Trophoblast cell (in vitro differentiated cells and primary cell): ENCODE measurements at regions not wholly inside any gene's neighbourhood (a gene's known extent, or its start where the extent isn't known, plus 50 kb on each side); places are given as distances from the start of the nearest gene placed in this dataset.

Experiments used
- DNase-seq, 2 donors: peaks; one replicate each; pipeline ENCODE4 v3.0.0-alpha.2; 2016
- H2AFZ ChIP-seq: 2 replicates; pipeline ENCODE4 v1.6.1; 2013; ENCODE audit warnings: low read length, moderate library complexity, mild to moderate bottlenecking; ENCODE audit not compliant: insufficient read depth, poor library complexity
- H2AK5ac ChIP-seq: 2 replicates; pipeline ENCODE4 v1.6.1; 2013; ENCODE audit warnings: mild to moderate bottlenecking, low read length
- H2BK120ac ChIP-seq: 2 replicates; pipeline ENCODE4 v1.6.1; 2013; ENCODE audit warnings: low read length, mild to moderate bottlenecking, moderate library complexity; ENCODE audit not compliant: insufficient read depth, poor library complexity
- H2BK12ac ChIP-seq: 2 replicates; pipeline ENCODE4 v1.6.1; 2013; ENCODE audit warnings: mild to moderate bottlenecking, low read length, moderate library complexity
- H2BK5ac ChIP-seq: 2 replicates; pipeline ENCODE4 v1.6.1; 2013; ENCODE audit warnings: low read length, low read depth, moderate library complexity, mild to moderate bottlenecking; ENCODE audit not compliant: poor library complexity
- H3K14ac ChIP-seq: 2 replicates; pipeline ENCODE4 v1.6.1; 2013; ENCODE audit warnings: mild to moderate bottlenecking, low read length
- H3K18ac ChIP-seq: 2 replicates; pipeline ENCODE4 v1.6.1; 2013; ENCODE audit warnings: mild to moderate bottlenecking, low read length
- H3K23ac ChIP-seq: 2 replicates; pipeline ENCODE4 v1.6.1; 2013; ENCODE audit warnings: low read length
- H3K27ac ChIP-seq: 2 replicates; pipeline ENCODE4 v1.5.1; 2013; ENCODE audit warnings: low read depth, mild to moderate bottlenecking, inconsistent platforms, low read length, moderate library complexity
- H3K27me3 ChIP-seq: 2 replicates; pipeline ENCODE4 v1.6.1; 2013; ENCODE audit warnings: inconsistent platforms, mild to moderate bottlenecking, low read length, moderate library complexity; ENCODE audit not compliant: insufficient read depth
- H3K36me3 ChIP-seq, 2 experiments: 1 replicate in 1 of 2; 2 replicates in 1 of 2; pipeline ENCODE4 v1.6.1; 2013; ENCODE audit warnings: low read length in 2 of 2, mild to moderate bottlenecking in 2 of 2, moderate library complexity in 1 of 2; ENCODE audit not compliant: insufficient read depth in 2 of 2, control insufficient read depth in 1 of 2
- H3K4ac ChIP-seq: 2 replicates; pipeline ENCODE4 v1.6.1; 2013; ENCODE audit warnings: low read depth, mild to moderate bottlenecking, low read length, moderate library complexity
- H3K4me1 ChIP-seq, 2 experiments: 1 replicate in 1 of 2; 2 replicates in 1 of 2; pipeline ENCODE4 v1.6.1; 2013; ENCODE audit warnings: low read length in 2 of 2, mild to moderate bottlenecking in 2 of 2, moderate library complexity in 1 of 2; ENCODE audit not compliant: insufficient read depth in 2 of 2, control insufficient read depth in 1 of 2
- H3K4me2 ChIP-seq: 2 replicates; pipeline ENCODE4 v1.6.1; 2013; ENCODE audit warnings: inconsistent platforms, mild to moderate bottlenecking, low read length, moderate library complexity
- H3K4me3 ChIP-seq: 2 replicates; pipeline ENCODE4 v1.5.1; 2013; ENCODE audit warnings: mild to moderate bottlenecking, low read depth, low read length, inconsistent platforms
- H3K79me1 ChIP-seq: one replicate; pipeline ENCODE4 v1.6.1; 2013; ENCODE audit warnings: low read length
- H3K79me2 ChIP-seq: 2 replicates; pipeline ENCODE4 v1.6.1; 2013; ENCODE audit warnings: low read length, mild to moderate bottlenecking; ENCODE audit not compliant: control insufficient read depth, insufficient read depth, poor library complexity
- H3K9ac ChIP-seq: 2 replicates; pipeline ENCODE4 v1.6.1; 2013; ENCODE audit warnings: mild to moderate bottlenecking, low read length
- H3K9me3 ChIP-seq: 2 replicates; pipeline ENCODE4 v1.6.1; 2013; ENCODE audit warnings: low read depth, mild to moderate bottlenecking, control low read depth, inconsistent platforms, low read length; ENCODE audit not compliant: insufficient read depth
- H4K12ac ChIP-seq: 2 replicates; pipeline ENCODE4 v1.6.1; 2013; ENCODE audit warnings: low read depth, mild to moderate bottlenecking, low read length, moderate library complexity
- H4K8ac ChIP-seq: 2 replicates; pipeline ENCODE4 v1.6.1; 2013; ENCODE audit warnings: low read depth, mild to moderate bottlenecking, low read length, moderate library complexity
- H4K91ac ChIP-seq: one replicate; pipeline ENCODE4 v1.6.1; 2013; ENCODE audit warnings: low read depth, mild to moderate bottlenecking, low read length, moderate library complexity
- WGBS: extraction: QIAGEN DNeasy Blood & Tissue Kit; methylation state at CpG from one replicate; pipeline ENCODE4 v1.1.7; 2013; ENCODE audit warnings: missing lambda C conversion rate; ENCODE audit not compliant: insufficient read length, insufficient coverage; ENCODE audit errors: extremely low coverage; 5-methylcytosine and 5-hydroxymethylcytosine counted together

GRCh38 chr12:114285554-114285953 is 120.4 kb downstream of the TBX5 start:
- Histone ChIP-seq H3K79me1 (no peaks in the 10 kb centered on the region), H4K8ac (no peak overlapping the region), H3K18ac (no peak overlapping the region), H3K36me3 (no peaks in the 10 kb centered on the region), H2AFZ (no peak overlapping the region), H3K23ac (no peak overlapping the region), H2AK5ac (no peak overlapping the region), H2BK5ac (no peak overlapping the region), H3K9me3 (no peaks in the 10 kb centered on the region), H3K27me3 (no peaks in the 10 kb centered on the region), H4K12ac (no peak overlapping the region), H3K4me3 (no peak overlapping the region), H3K14ac (no peak overlapping the region), H2BK12ac (no peak overlapping the region), H3K79me2 (no peaks in the 10 kb centered on the region), H3K4me1 (peaks cover 0 to 4% of the 10 kb centered on the region in 2 experiments), H3K9ac (no peak overlapping the region), H3K4ac (no peak overlapping the region), H4K91ac (no peak overlapping the region), H3K27ac (no peak overlapping the region), H3K4me2 (no peak overlapping the region), H2BK120ac (no peak overlapping the region)
- DNase-seq, result no peak
- WGBS, result no CpG with 5 or more reads among the region's 1 CpG

- no peak overlapping the region for H3K27ac ChIP-seq
Observed at GRCh38 chr12:114284041-114284440, 121.9 kb downstream of the TBX5 start.

GRCh38 chr12:114275932-114276785 is 129.8 kb downstream of the TBX5 start:
- no peak overlapping the region for H3K23ac ChIP-seq
- H3K79me1 ChIP-seq, result no peaks in the 10 kb centered on the region
- H4K91ac ChIP-seq, result no peak overlapping the region
- H3K14ac ChIP-seq, result no peak overlapping the region
- H3K18ac ChIP-seq, result no peak overlapping the region
- H4K8ac ChIP-seq, result no peak overlapping the region
- H2AFZ ChIP-seq, result no peak overlapping the region
- WGBS, result no CpG with 5 or more reads among the region's 3 CpGs
- DNase-seq, result peak in 1 of 2 donors; percentile 26
- no peaks in the 10 kb centered on the region for H3K27me3 ChIP-seq
- no peaks in the 10 kb centered on the region for H3K9me3 ChIP-seq
- H3K27ac ChIP-seq, result no peak overlapping the region
- no peak overlapping the region for H2BK12ac ChIP-seq
- H3K4me1 ChIP-seq, result peaks cover 0 to 2% of the 10 kb centered on the region in 2 experiments
- no peak overlapping the region for H2BK120ac ChIP-seq
- H2AK5ac ChIP-seq, result no peak overlapping the region
- no peak overlapping the region for H3K4ac ChIP-seq
- H4K12ac ChIP-seq, result no peak overlapping the region
- no peak overlapping the region for H2BK5ac ChIP-seq
- H3K4me3 ChIP-seq, result no peak overlapping the region
- no peaks in the 10 kb centered on the region for H3K36me3 ChIP-seq
- H3K9ac ChIP-seq, result no peak overlapping the region
- H3K79me2 ChIP-seq, result no peaks in the 10 kb centered on the region
- no peak overlapping the region for H3K4me2 ChIP-seq

More at GRCh38 chr12:114284041-114284440, 121.9 kb downstream of the TBX5 start:
- no CpG with 5 or more reads among the region's 4 CpGs for WGBS
- Histone ChIP-seq H3K14ac (no peak overlapping the region), H4K8ac (no peak overlapping the region), H3K4ac (no peak overlapping the region), H3K36me3 (no peaks in the 10 kb centered on the region), H3K27me3 (no peaks in the 10 kb centered on the region), H2AFZ (no peak overlapping the region), H2BK12ac (no peak overlapping the region), H4K12ac (no peak overlapping the region), H3K4me3 (no peak overlapping the region), H4K91ac (no peak overlapping the region), H2BK5ac (no peak overlapping the region), H3K79me2 (no peaks in the 10 kb centered on the region), H3K9ac (no peak overlapping the region), H3K4me2 (no peak overlapping the region), H3K9me3 (no peaks in the 10 kb centered on the region), H2AK5ac (no peak overlapping the region), H3K4me1 (peaks cover 0 to 6% of the 10 kb centered on the region in 2 experiments), H2BK120ac (no peak overlapping the region), H3K79me1 (no peaks in the 10 kb centered on the region), H3K23ac (no peak overlapping the region), H3K18ac (no peak overlapping the region)
- no peak for DNase-seq

GRCh38 chr12:114275086-114275485 is 130.9 kb downstream of the TBX5 start:
- no CpG with 5 or more reads among the region's 4 CpGs for WGBS
- Histone ChIP-seq H3K9me3 (no peaks in the 10 kb centered on the region), H2AFZ (no peak overlapping the region), H3K27me3 (no peaks in the 10 kb centered on the region), H2BK5ac (no peak overlapping the region), H3K9ac (no peak overlapping the region), H3K4me2 (no peak overlapping the region), H3K4me3 (no peak overlapping the region), H2AK5ac (no peak overlapping the region), H2BK120ac (no peak overlapping the region), H3K14ac (no peak overlapping the region), H3K4me1 (peaks cover 0 to 2% of the 10 kb centered on the region in 2 experiments), H3K23ac (no peak overlapping the region), H4K8ac (no peak overlapping the region), H3K18ac (no peak overlapping the region), H3K79me1 (no peaks in the 10 kb centered on the region), H4K12ac (no peak overlapping the region), H4K91ac (no peak overlapping the region), H3K36me3 (no peaks in the 10 kb centered on the region), H3K27ac (no peak overlapping the region), H3K4ac (no peak overlapping the region), H2BK12ac (no peak overlapping the region), H3K79me2 (no peaks in the 10 kb centered on the region)
- no peak for DNase-seq
